Osteocyte (in vitro differentiated cells): ENCODE measurements at regions not wholly inside any gene's neighbourhood (a gene's known extent, or its start where the extent isn't known, plus 50 kb on each side); places are given as distances from the start of the nearest gene placed in this dataset.
A peak's percentile ranks its signal among the peaks of the same experiment; 100 is the strongest.

Source experiments
- DNase-seq: peaks from one replicate; pipeline ENCODE4 v3.0.0; 2021; ENCODE audit warnings: mixed read lengths; ENCODE audit not compliant: unreplicated experiment; ENCODE audit errors: extremely low spot score
- H3K27ac Mint-ChIP-seq: one replicate; pipeline ENCODE4 v1.8.0; 2021; ENCODE audit warnings: mild to moderate bottlenecking, mixed read lengths; ENCODE audit not compliant: unreplicated experiment
- H3K27me3 Mint-ChIP-seq: one replicate; pipeline ENCODE4 v1.8.0; 2021; ENCODE audit warnings: mixed read lengths; ENCODE audit not compliant: unreplicated experiment
- H3K36me3 Mint-ChIP-seq: one replicate; pipeline ENCODE4 v1.8.0; 2021; ENCODE audit warnings: mixed read lengths; ENCODE audit not compliant: unreplicated experiment
- H3K4me1 Mint-ChIP-seq: one replicate; pipeline ENCODE4 v1.8.0; 2021; ENCODE audit warnings: mixed read lengths; ENCODE audit not compliant: unreplicated experiment
- H3K4me3 Mint-ChIP-seq: one replicate; pipeline ENCODE4 v1.8.0; 2021; ENCODE audit warnings: mild to moderate bottlenecking, moderate library complexity, mixed read lengths; ENCODE audit not compliant: unreplicated experiment
- H3K9me3 Mint-ChIP-seq: one replicate; pipeline ENCODE4 v1.8.0; 2021; ENCODE audit warnings: mixed read lengths; ENCODE audit not compliant: unreplicated experiment
- CTCF ChIP-seq: fragments of 200-600 bp; sonication (generic); IDR thresholded peaks from 2 replicates; pipeline ENCODE4 v1.5.0; 2021; ENCODE audit warnings: antibody characterized with exemption, mild to moderate bottlenecking, moderate library complexity

GRCh38 chr9:6086006-6086655, 70.7 kb upstream of the RANBP6 start:
- no peak overlapping the region for H3K4me3 Mint-ChIP-seq
- no peaks in the 10 kb centered on the region for H3K9me3 Mint-ChIP-seq
- no peaks in the 10 kb centered on the region for H3K36me3 Mint-ChIP-seq
- peaks cover 17% of the 10 kb centered on the region for H3K27me3 Mint-ChIP-seq
- DNase-seq, result no peak
- H3K27ac Mint-ChIP-seq, result no peak overlapping the region
- no peak for TF ChIP-seq CTCF
- peaks cover 9% of the 10 kb centered on the region for H3K4me1 Mint-ChIP-seq

- peak; percentile 91 for DNase-seq
- Mint-ChIP-seq H3K4me3 (peak overlapping the region; percentile 79), H3K9me3 (no peaks in the 10 kb centered on the region), H3K27me3 (peaks cover 11% of the 10 kb centered on the region), H3K27ac (peak overlapping the region; percentile 82), H3K4me1 (peaks cover 12% of the 10 kb centered on the region), H3K36me3 (no peaks in the 10 kb centered on the region)
- no peak for TF ChIP-seq CTCF
These were observed 64.8 kb upstream of the RANBP6 start for GRCh38 chr9:6080154-6080716.

GRCh38 chr9:6079386-6079785, 64.0 kb upstream of the RANBP6 start:
- no peak overlapping the region for H3K27ac Mint-ChIP-seq
- no peak for DNase-seq
- H3K4me1 Mint-ChIP-seq, result peaks cover 12% of the 10 kb centered on the region

GRCh38 chr9:6078382-6079105, 63.1 kb upstream of the RANBP6 start:
- no peaks in the 10 kb centered on the region for H3K36me3 Mint-ChIP-seq
- H3K27ac Mint-ChIP-seq, result no peak overlapping the region
- H3K9me3 Mint-ChIP-seq, result no peaks in the 10 kb centered on the region
- no peak for TF ChIP-seq CTCF
- no peak overlapping the region for H3K4me3 Mint-ChIP-seq
- DNase-seq, result no peak
- H3K27me3 Mint-ChIP-seq, result peaks cover 5% of the 10 kb centered on the region
- H3K4me1 Mint-ChIP-seq, result peaks cover 12% of the 10 kb centered on the region

More at GRCh38 chr9:6079386-6079785, 64.0 kb upstream of the RANBP6 start:
- Mint-ChIP-seq H3K36me3 (no peaks in the 10 kb centered on the region), H3K4me3 (peak overlapping the region; percentile 79), H3K27me3 (peaks cover 11% of the 10 kb centered on the region), H3K9me3 (no peaks in the 10 kb centered on the region)
- TF ChIP-seq CTCF, result no peak

GRCh38 chr9:6076851-6077250, 61.4 kb upstream of the RANBP6 start:
- peaks cover 12% of the 10 kb centered on the region for H3K4me1 Mint-ChIP-seq
- DNase-seq, result no peak
- H3K27me3 Mint-ChIP-seq, result no peaks in the 10 kb centered on the region
- H3K27ac Mint-ChIP-seq, result no peak overlapping the region
- TF ChIP-seq CTCF, result no peak
- H3K36me3 Mint-ChIP-seq, result no peaks in the 10 kb centered on the region
- no peaks in the 10 kb centered on the region for H3K9me3 Mint-ChIP-seq
- H3K4me3 Mint-ChIP-seq, result no peak overlapping the region
